Islet of Langerhans (tissue), 1 donor: ENCODE measurements at regions not wholly inside any gene's neighbourhood (a gene's known extent, or its start where the extent isn't known, plus 50 kb on each side); places are given as distances from the start of the nearest gene placed in this dataset.

Source experiments
- FAIRE-seq: peaks from one replicate; lab custom pipeline; 2011; peaks lifted over from hg19 to GRCh38; lab: Jason Lieb, UNC

DNA sequence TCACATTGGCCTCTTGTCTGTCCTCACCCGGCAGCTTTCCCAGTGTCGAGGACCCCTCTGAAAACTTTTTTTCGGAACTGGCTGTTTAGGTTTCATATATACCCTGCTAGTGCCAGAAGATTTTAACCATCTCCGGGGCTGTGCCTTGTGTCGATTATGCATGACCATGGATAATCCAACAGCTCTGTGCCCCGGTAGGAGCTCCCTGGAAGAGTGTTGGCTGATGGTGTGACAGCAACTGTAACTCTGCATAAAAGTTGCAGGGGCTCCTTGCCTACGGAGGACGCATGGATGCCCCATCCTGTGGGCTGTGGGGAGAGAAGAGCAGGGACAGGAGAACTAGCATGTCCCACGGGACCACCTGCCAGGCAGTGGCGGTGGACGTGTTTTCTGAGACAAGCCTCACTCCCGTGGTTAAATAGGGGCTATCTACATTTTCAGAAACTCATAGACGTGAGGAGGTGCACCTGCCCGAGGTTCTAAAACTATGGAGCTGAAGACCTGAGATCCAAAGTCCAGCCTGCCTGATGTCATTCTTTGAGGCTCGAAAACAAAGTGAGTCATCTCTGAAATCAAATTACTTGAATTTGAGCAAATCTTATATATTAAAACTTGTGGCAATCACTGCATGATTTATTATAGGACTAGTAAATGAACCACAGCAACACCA, 437.2 kb upstream of the HS6ST1 start:
- FAIRE-seq, result no peak

DNA sequence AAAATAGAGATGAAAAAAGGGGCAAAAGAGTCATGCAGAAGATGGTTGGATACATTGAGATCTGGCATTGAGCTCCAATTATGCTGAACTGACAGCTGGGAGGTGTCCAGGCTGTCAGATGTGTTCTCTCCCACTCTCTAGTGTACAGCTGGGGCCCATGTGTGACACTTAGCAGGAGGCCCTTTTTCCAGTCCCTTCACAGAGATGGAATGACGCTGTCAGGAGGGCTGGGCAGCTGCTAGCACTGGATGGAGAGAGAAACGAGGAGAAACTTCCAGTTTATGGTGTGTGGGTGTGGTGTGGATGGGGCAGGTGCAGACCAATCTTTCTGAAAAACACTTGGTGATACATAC, 437.7 kb upstream of the HS6ST1 start:
- no peak for FAIRE-seq

DNA sequence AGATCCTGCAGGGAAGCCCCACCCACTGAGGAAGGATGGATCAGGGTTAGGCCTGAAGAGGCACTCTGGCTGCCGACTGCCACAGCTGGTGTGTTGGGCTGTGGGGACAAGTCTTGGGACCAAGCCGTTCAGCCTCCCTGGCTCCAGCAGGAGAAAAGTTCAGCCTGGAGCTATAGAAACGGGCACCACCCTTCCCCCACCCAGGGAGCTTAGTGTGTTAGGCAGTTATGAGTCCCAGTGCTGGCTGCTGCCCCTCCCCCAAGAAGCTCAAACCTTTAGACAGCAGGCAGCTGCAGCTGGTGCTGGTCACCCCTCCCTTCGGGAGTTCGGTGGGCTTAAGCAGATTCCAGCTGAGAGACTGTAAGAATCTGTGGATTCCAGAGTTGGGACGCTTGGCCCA, 447.1 kb upstream of the HS6ST1 start:
- FAIRE-seq, result no peak

DNA sequence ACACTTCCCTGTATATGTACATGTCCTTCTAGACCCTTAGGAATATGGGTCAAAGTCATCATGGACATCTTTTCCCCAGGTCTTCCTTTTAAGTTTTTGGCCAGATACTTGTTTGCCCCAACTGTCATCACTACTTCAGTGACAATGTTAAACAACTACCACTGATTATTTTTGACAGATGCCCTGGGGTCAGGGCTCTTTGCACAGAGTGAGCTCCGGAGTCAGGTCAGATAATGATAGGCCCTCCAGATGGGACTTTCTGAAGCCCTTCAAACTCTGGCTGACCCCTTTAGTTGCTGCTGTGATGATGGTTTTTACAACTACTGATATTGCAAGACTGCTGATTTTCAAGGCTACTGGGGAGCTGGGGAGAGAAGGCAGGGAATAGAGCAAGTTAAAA, 449.4 kb upstream of the HS6ST1 start:
- FAIRE-seq, result no peak

DNA sequence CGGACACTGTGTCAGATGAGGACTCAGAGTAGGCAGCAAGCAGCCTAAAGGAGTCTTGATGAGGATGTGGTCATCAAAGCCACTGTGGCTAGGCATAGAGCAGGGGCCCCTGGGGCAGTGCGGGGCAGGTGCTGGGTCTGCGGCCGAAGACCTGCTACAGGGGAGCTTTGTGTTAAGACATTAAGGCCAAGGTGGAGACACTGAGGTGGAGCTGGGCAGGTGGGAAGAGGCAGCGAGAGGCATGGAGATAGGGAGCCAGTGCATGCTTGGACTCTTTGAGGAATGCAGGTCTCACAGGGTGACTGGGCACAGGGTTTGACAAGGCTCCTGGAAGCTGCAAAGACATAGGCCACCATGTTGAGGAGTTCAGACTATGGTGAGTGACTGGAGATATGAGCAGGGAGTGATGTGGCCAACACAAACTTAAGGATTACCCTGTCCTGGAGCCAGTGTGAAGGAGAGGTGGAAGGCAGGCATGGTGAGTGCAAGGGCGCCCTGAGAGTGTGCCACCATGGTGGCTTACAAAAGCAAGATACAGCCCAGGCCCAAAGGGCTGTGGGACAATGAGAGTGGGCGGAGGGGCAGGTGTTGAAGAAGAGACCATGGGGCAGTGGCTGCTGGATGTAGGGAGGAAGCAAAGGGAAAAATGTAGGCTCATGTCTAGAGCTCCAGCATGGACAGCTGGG, 450.9 kb upstream of the HS6ST1 start:
- no peak for FAIRE-seq

DNA sequence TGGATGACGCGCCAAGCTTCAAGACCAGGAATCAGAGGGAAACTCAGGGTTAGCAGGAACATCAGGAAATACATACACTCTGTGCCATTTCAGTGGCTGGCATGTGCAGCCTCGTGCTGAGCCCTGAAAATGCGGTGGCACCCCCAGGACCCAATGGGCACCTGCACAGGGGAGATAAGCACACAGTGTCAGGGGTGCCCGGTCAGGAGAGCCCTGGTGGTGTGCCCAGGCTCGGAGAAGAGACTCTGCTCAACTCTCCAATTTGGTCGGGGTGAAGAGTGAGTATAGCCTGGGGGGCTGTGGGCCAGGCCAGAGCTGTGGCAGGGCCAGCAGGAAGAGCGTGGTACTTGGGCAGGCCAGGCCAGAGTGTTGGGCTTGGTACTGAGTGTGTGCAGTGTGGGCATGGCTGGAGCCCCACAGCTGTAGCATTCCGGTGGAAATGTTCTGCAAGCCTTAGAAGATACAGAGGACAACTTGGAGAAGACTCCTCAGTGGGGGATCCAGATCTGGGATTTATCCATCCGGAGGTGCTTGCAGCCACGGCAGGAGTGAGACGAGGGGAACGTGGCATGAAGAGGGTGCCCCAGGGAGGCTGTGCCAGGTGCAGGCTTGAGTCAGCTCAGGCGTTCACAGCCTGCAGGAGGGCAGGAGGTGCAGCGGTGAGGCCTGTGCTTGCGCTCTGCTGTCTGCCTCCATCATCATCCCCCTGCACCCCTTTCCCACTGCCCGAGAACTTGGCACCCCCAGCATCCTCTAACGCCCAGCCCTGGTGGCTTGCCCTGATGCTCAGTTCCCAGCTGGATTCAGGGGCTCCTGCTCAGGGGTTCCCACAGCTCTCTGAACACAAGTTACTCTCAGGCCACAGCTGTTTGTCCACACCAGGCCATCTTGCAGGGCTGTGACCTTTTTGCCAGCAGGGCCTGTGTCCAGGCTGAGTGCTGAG, 451.7 kb upstream of the HS6ST1 start:
- no peak for FAIRE-seq

DNA sequence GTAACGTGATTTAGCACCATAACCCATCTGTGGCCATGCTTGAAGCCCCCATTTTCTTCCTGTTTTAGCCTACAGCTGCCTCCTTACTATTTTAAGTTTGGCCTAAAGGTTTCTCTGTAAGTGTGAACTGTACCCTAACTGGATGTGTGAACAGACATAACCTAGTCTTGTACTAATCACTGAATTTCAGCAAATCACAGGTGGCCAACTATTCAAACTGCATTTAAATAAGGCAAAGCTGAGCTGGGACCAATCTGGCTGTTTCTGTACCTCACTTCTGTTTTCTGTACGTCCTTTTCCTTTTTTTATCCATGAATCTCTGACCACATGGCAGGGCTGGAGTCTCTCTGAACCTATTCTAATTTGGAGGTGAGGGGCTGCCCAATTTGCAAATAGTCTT, 452.7 kb upstream of the HS6ST1 start:
- FAIRE-seq, result no peak

DNA sequence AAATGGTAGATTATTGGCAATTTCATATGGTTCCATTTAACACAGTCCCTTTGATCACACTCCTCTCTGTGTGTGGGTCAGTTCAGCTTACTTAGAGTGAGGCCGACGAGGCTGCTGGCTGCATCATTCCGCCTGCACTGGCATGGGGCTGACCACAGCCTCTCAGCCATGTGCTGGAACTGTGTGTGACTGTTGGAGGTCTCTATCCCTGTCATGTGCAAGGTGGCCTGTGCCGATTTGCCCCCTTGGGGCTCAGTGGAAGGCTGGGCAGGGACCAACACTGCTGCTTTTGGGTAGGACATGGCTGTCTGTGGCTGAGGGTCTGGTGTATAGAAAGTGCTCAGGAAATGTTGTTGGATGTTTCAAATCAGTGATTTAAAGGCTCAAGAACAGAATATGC, 454.0 kb upstream of the HS6ST1 start:
- FAIRE-seq, result no peak

DNA sequence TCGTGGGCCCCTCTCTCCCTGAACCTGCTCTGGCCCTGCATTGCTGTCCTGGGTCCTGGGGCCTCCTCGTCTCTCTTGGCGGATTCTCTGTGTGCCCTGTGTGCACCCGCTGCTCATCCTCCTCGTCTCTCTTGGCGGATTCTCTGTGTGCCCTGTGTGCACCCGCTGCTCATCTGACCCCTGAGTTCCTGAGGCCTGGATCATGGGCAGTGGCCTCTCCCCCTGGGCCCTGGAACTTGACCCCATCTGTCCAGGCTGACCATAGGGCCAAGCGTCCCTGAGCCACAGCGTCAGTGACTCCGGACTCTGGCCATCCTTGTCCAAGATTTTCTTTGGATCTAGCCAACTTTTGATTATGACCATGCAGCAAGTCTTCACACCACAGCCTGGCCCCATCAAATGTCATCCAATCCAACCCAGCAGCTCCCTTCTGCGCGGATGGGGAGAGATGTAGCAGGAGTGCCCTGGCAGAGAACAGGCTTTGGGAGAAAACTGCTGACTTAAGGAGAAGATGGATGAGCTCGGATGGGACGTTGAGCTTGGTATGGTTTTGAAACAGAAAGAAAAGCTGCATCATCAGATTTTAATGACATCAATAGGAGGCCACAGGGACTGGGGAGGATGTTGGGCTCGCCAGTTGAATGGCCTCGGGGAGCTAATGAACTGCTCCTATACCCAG, 455.1 kb upstream of the HS6ST1 start:
- FAIRE-seq, result no peak

DNA sequence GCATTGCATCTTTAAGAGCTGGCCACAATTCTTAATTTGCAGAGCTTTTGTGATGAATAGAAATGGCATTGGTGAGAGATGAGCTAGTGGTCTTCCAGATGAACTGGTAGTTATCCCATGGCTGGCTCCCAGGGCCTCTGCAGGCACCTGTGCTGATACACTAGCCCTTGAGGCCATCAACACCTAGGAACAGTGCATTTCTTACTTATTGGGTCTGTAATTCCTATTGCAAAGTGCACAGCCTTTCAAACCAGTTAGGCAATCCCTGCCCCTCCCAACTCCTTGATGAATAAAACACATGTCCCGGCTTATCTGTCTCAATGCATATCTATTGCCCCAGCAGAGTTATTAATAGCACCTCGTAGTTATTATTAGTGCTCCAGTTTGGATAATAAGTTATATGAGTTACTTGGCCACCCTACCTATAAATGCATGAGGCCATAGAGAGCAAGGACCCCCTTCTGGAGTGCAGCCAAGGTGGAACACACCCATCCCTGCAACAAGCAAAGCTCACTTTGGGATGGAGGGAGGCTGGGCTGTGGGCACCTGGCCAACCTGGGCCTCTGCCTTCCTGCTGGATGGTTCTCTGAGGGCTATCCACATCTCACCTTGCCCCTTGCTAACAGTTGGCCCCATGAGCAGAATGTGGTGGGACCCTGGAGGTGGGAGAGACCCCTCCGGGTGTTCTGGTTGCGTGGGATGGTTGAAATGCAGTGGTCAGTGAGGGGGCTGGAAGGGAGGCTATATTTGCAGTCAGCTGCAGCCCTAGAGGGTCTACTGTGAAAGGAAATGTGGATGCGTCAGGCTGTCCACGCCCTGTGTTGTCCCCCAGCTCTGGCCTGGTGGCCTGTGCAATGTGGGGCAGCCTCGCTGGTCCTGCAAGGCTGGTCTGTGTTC, 455.9 kb upstream of the HS6ST1 start:
- FAIRE-seq, result no peak

DNA sequence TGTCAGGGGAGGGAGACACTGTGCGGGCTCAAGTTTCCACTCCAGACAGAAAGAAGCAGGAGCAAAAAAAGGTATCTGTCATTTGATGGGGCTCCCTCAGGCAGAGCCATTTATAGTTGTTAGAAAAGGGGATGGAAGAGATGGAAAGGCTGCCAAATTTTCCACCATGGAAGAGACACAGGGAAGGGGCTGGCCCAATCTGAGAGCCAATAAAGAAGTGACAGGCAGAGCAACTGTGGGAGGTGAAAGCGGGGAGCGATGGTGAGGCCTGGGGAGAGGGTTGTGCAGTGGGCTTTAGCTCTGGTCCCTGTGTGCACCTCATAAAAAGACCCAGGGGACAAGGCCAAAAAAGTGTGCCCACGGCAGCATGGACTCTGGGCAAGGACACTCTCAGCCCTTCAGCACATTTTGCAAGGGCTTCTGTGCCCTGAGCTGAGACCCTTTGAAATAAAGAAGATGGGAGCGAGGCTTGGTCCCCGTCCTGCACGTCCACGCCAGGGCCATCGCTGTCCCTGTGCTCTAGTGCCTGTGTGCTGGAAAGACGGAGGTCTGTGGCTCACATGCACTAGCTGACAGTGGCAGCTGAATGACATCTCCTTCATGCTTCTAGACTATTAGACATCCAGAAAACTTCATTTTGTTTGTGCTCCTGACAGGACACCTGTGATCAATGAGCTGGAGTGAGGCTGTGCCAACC, 456.7 kb upstream of the HS6ST1 start:
- no peak for FAIRE-seq

DNA sequence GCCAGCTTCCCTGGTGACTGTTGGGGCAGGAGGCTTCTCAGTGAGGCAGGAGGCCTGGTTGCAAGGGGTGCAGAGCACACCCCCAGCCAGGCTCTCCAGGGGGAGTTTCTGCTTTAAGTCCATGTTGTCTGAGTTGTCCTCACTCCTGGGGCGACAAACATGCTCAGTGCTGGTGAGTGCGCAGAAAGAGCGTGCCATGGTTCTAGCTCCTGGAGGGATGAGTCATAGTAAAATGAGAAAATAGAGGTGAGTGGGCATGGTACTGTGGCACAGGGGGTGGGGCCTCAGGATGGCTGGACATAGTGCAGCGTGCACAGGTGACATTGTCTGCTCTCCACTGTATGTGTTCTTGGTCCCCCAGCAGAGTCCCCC, 457.2 kb upstream of the HS6ST1 start:
- no peak for FAIRE-seq

DNA sequence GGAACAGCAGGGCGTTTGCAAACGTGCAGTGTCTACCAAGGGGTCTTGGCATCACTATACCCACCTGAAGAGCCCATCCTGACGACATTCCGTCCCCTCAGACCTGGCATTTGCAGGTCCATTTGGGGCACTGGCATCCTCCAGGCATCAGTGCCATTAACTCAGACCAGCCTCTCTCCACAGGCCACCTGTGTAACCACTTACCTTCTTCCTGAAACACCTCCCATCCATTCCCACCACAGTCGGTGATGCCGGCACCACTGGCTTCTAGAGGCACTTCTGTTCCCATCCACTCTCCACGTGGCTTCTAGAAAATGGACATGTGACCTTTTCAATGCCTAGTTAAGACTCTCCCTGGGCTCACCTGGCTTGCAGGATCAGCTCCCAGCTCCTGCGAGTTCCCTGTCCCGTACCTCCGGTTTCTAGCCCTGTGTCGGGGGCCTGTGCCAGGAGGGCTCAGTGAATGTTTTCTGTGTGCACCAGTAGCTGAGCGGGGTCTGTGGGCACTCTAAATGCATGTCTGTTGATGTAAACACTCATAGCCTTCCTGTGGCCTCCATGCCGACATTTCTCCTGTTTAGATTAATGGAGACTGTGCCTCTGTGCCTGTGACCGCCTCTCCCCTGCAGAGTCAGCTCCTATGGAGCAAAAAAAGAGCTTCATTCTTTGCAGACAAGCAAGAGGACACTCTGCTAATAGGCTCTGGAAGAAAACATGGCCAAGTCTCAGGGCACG, 458.0 kb upstream of the HS6ST1 start:
- FAIRE-seq, result no peak

DNA sequence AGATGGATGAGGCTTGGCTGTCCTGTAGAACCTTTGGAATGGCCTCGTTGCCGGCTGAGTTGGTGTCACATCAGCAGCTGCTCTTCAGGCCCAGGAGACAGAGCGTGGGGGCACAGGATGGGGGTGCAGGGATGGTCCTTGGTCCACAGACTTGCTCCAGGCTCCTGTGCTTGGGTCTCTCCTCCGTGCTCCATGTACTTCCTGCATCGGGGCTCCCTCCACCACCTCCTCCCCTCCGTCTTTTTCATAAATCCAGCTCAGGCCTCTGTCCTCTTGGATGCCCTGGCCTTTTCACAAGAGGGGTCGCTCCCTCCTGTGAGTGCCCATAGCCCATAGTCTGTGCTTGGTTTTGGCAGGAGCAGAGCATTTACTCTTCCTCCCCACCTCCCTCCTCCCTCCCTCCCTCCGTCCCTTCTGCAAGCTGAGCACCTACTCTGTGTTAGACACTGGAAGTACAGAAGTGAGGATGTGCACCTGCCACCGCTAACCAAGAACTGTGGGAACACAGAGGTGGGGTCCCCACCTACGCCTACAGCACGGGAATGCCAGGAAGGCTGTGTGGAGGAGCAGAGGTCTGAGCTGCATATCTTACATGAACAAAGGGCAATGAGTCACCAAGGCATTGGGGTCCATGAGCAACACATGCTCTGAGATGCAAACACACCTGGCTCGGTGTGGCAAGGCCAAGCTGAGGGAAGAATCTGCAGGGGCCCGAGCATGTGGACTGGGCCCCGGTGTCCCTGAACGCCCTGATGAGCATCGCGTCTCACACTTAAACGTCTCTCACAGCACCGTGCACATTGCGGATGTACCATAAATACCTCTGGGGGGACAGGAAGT, 458.7 kb upstream of the HS6ST1 start:
- no peak for FAIRE-seq

DNA sequence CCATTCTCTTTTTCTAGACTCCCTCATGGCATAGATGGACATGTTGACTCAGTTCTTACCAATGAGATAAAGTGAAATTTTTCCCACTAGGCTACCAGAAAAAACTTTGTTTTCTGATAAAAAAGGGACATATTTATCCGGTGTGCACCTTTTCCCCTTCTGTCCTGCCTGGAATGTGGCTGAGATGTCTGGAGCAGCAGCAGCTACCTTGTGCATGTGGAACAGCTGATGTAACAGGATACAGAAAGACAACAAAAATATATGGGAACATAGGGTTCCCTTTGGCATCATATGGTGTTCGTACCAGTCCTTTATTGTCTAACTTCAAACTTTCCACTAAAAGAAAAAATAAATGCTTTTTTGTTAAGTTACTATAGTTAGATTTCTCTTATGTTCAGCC, 460.2 kb upstream of the HS6ST1 start:
- FAIRE-seq, result no peak

DNA sequence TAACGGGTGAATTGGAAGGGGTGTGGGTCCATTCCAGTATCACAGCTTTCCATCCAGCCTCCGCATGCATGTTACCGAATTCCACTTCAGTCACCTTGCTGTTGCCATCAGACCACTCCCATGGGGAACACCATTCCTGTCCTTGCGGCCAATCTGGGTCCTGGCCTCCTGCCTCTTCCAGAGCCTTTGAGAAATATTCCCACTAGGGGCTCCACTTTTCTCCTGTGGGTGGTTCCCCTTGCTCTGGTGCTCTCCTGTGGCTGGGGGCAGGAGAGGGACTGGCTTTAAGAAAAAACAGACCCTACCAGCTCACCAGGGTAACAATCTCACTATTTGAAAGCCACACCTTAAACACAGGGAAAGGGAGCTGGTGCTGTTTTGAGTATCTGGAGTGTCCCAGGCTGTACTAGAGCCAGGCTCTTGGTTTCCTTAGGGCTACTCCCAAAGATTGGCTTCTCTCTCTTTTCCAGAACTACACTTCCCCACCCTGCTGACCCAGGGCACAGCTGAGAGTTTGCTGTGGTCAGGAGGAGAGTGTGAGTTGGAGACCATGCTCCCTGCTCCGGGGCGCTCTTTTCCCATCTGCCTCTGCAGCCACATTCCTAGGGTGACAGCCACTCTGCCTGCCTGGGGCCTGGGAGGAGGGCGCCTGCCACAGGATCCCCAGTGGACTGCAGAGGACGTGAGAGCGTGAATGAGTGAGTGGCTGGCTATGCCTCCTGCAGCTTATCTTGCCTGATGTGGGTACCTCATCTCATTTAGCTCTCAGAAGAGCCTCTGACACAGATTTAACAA, 460.8 kb upstream of the HS6ST1 start:
- no peak for FAIRE-seq

DNA sequence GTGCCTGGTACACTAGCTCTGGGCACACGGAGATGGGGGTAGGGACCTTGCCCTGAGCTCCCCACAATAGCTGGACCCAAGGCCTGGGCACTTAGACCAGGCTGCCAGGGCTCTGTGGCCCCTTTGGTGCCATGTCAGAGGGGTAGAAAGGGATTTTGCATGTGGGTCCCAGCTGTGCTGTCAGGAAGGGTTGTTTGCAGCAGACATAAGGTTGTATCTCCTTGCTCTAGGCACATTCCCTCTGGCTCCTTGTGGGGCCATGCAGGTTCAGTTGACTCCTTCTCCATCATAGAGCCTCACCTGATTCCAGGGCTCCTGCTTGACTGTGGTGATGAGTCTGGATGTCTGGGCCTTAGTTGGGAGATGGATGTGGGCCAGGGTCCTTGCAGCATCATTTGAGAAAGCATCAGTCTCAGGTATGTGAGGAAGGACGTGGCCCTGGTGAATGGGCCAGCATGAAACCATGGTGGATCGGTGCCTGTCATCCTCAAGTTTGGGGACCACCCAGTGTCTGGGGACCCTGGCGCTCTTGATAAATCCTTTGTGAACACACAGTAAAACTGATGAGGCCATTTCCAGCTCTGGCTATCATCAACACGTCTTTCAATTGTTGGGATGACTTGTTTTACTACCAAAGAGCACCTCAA, 461.9 kb upstream of the HS6ST1 start:
- FAIRE-seq, result no peak

DNA sequence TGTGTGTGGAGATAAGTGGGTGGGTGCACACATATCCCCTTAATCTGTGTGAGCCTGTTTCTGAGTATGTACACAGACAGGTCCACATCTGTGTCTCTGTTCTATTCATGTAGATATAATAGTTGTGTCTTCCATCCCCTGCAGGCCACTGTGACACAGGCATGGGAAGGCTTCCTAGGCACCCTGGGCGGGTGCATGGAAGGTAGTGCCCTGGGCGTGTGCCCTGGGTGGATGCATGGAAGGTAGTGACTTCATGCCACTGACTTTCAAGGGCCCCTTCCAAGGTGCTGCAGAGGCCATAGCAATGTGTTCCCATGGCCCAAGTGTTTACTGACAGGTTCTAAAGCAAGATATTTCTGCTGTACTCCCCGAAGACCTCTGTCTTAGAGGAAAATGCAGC, 462.5 kb upstream of the HS6ST1 start:
- FAIRE-seq, result no peak
